GM13977 (cell line): ENCODE measurements at regions not wholly inside any gene's neighbourhood (a gene's known extent, or its start where the extent isn't known, plus 50 kb on each side); places are given as distances from the start of the nearest gene placed in this dataset.
"Not testable (repeated sequence)": the region's sequence is repeated elsewhere in the genome, so short reads cannot be mapped to it uniquely, and the experiment has no call there.

ENCODE experiments used
- DNase-seq: peaks from one replicate; pipeline ENCODE4 v3.0.0; 2012; ENCODE audit warnings: low spot score
- CTCF ChIP-seq: IDR thresholded peaks from 2 replicates; pipeline ENCODE4 v1.5.1; 2012; ENCODE audit warnings: mild to moderate bottlenecking, control low read depth; ENCODE audit not compliant: insufficient read depth; ENCODE audit errors: extremely low read depth, missing control alignments
- in situ Hi-C: fragments of 300-500 bp; cut with MboI; formaldehyde crosslinking; loops from one replicate; pipeline ENCODE4 v1.12.0; 2022; ENCODE audit warnings: low sequenced_read_pairs, low pct_unique_long_range_greater_than_20kb, mixed read lengths, inconsistent platforms; ENCODE audit not compliant: unreplicated experiment

- in situ Hi-C loops, result no loop called here
- DNase-seq, result no peak
- no peak for TF ChIP-seq CTCF
These were observed 351.1 kb downstream of the KCNJ2 start for GRCh38 chr17:70520447-70520846.

- DNase-seq, result no peak
- no peak for TF ChIP-seq CTCF
- in situ Hi-C loops, result no loop called here
These were observed 351.6 kb downstream of the KCNJ2 start for GRCh38 chr17:70520956-70521355.

- TF ChIP-seq CTCF, result no peak
- DNase-seq, result no peak
- in situ Hi-C loops, result no loop called here
These were observed 352.5 kb downstream of the KCNJ2 start for GRCh38 chr17:70521821-70522256.

GRCh38 chr17:70523426-70523825 is 354.1 kb downstream of the KCNJ2 start:
- in situ Hi-C loops, result no loop called here
- TF ChIP-seq CTCF, result no peak
- no peak for DNase-seq

GRCh38 chr17:70525035-70525434 is 355.7 kb downstream of the KCNJ2 start:
- DNase-seq, in situ Hi-C loops: not testable (repeated sequence)

- DNase-seq, result no peak
- in situ Hi-C loops, result no loop called here
- no peak for TF ChIP-seq CTCF
These were observed 356.6 kb downstream of the KCNJ2 start for GRCh38 chr17:70525961-70526360.

GRCh38 chr17:70527364-70527888 is 358.1 kb downstream of the KCNJ2 start:
- no peak for TF ChIP-seq CTCF
- in situ Hi-C loops, result no loop called here
- DNase-seq, result no peak
